Stimulated activated CD4-positive, alpha-beta T cell treated with anti-CD3 and anti-CD28 coated beads, Interleukin-4, amount 100 ng/mL, for 1 hour (primary cell): ENCODE measurements at regions not wholly inside any gene's neighbourhood (a gene's known extent, or its start where the extent isn't known, plus 50 kb on each side); places are given as distances from the start of the nearest gene placed in this dataset.
"Not testable (repeated sequence)": the region's sequence is repeated elsewhere in the genome, so short reads cannot be mapped to it uniquely, and the experiment has no call there.

Source experiments
- DNase-seq: peaks from one replicate; pipeline ENCODE4 v3.0.0-alpha.2; 2020

- DNase-seq = no peak
Observed at GRCh38 chr7:51878865-51879264, 562.3 kb upstream of the COBL start.

GRCh38 chr7:51869452-51869851, 552.8 kb upstream of the COBL start:
- no peak for DNase-seq

DNA sequence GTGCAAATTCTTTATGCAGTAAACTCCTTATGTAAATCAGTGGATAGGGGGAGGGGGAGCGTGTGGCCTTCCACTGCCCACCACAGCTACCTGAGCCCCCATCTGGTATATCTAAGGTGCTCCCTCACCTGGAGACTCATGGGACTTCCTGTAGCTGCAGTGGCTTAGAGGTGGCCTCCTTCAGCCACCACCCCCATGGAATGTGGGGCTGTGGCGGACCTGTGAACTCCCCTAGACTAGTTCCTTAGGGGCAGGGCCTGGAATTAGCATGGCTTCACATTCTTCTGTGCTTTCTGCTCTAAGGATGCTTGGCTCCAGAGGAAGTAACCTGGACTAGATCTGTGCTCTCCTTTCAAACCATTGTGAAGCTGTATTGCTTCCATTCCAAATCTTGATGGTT, 550.5 kb upstream of the COBL start:
- DNase-seq = no peak

DNA sequence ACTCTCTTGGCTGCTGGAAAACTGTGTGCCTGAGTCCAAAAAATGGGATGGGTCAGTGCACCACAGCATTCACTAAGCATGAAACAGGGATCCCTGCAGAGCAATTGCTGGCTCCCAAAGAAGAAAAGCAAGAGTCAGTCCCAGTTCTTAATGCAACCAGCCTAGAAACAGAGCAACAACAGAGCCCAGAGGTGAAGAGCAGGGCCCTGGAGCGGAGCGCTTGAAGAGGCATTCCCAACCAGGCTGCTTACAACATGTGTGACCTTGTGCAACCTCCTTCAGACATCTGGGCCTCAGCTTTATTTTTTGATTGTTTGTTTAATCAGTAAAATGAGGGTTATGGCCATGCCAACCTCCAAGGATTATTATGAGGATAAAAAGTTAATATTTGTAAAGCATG, 543.7 kb upstream of the COBL start:
- DNase-seq = no peak

DNA sequence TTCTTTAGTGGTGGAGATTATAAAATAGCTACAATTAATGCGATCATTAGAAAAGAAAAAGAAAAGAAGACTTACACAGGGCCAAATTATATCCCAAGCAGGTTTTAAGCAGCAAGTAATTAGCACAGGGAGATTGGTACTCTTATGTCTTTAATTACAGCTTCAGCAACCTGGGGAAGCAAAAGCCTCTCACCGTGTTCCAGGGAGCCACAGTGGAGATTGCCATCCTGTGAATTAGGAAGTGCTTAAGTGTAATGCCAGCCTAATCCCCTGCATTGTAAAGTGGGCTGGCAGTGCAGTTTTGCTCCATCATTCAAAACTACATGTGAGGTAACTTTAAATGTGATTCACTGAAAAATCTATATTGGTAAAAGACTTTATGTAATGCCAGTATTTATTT, 533.5 kb upstream of the COBL start:
- no peak for DNase-seq

DNA sequence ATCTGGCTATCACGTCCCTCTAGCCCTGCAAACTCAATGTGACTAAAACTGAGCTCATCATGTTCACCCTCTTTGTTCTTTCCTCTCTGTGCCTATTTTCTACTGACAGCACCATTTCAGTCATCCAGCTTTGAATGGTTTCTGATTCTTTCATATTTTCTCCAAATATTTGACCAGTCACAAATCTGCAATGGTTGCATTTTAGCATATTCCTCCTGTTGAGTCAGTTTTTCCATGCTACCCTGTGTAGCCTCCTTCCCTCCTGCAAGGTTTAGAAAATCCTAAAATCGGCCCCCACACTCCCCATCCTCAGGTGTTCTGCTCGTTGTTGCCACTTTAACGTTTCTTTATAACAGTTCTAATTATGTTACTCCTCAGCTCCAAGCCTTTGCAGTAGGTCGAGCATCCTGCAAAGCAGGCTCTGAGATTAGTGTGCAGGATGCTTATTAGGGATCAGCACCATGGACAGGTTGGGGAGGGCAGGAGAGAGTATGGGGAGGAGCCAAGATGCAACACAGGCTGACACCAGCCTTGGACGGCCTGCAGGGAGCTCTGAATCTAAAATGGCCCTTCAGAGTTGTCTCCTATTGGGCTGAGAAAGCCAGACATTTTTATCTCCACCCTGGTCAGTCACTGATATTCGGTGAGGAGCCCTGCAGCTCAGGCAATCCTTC, 531.0 kb upstream of the COBL start:
- DNase-seq = no peak

DNA sequence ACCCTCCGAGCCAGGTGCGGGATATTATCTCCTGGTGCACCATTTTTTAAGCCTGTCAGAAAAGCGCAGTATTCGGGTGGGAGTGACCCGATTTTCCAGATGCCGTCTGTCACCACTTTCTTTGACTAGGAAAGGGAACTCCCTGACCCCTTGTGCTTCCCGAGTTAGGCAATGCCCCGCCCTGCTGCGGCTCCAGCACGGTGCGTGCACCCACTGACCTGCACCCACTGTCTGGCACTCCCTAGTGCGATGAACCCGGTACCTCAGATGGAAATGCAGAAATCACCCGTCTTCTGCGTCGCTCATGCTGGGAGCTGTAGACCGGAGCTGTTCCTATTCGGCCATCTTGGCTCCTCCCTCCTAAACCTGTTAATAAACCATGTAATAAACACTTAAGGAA, 522.5 kb upstream of the COBL start:
- DNase-seq = not testable (repeated sequence)

GRCh38 chr7:51827631-51828030, 511.0 kb upstream of the COBL start:
- no peak for DNase-seq

DNA sequence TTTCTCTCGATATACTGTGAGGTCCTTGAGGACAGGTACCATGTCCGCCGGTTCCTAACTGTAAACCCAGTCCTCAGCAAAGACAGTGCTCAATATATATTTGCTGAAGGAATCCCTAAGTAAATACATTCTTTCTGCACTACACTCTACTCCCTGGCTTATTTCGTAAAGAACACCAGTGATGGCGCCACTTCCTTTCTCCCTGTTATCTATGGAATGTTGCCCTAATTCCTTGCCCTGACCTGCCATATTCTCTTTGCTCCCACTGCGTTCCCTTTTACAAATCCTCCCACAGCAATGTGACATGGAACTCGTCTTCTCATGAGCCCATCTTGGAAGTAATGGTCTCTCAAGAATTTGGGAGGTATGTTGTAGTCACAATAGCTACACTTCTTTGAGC, 507.4 kb upstream of the COBL start:
- DNase-seq = no peak

GRCh38 chr7:51823437-51823836, 506.8 kb upstream of the COBL start:
- DNase-seq = no peak

GRCh38 chr7:51817694-51818225, 501.2 kb upstream of the COBL start:
- no peak for DNase-seq

- not testable (repeated sequence) for DNase-seq
Observed at GRCh38 chr7:51805783-51806431, 489.3 kb upstream of the COBL start.

GRCh38 chr7:51802718-51803117, 486.1 kb upstream of the COBL start:
- no peak for DNase-seq

DNA sequence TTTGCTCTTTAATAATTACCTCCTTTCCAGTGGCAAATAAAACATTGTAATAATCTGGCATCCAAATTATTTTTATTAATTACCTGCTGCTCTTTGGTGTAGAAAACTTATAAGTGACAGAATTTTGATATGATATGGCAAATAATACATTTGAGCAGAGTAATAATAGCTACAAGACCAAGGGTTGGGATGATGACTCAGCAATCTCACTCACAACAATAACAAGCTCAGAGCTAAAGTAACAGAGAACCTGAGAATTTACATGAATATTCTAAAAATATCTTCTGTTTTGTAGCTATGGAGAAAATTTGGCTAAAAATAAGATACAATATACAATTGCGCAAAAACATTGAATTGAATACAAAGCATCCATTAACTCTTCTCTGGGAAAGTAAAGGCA, 480.8 kb upstream of the COBL start:
- DNase-seq = no peak

DNA sequence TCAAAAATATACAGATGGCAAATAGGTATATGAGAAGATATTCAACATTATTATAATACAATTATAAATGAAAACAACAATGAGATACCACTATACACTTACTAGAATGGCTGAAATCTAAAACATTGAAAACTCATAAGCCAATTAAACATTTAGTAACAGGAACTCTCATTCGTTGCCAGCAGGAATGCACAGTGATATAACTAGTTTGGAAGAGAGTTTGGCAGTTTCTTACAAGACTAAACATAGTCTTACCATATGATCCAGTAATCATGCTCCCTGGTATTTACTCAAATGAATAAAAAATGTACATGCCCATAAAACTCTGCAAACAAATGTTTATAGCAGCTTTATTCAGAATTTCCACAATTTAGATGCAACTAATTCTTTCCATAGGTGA, 476.2 kb upstream of the COBL start:
- DNase-seq = no peak

DNA sequence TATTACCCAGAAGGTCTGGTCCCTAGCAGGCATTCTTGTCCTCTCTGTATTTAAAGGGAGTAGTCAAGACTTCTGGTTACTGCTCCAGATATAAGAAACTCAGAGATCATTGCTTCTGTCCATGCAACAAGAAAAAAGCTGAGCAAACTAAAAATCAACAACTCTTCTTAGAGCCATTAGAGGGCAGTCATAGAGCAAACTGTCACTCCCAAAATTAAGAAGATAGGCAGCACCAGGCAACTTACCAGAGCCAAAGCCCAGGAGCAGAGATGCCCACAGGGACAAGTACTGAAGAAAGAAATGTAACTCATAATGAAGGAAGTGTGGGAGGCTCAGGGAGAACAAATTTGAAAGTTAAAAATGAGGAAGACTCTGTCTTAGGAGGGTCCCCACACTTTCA, 472.9 kb upstream of the COBL start:
- DNase-seq = no peak

DNA sequence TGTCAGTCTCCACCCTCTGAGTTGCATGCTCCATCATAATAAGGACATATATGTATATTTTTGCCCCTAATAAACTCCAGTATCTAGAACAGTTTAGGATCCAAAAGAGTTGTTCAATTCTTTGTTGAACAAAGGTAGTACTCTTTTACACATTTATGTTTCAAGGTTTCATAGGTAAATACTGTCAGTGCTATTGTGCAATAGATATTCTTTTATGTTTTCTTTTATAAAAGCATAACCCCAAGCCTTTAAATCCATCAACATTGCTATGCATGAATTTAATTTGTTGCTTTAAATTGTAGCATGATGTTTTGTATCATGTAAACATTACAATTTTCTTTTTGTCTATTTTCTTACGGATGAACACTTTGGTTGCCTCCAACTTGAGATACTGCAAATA, 469.7 kb upstream of the COBL start:
- no peak for DNase-seq

DNA sequence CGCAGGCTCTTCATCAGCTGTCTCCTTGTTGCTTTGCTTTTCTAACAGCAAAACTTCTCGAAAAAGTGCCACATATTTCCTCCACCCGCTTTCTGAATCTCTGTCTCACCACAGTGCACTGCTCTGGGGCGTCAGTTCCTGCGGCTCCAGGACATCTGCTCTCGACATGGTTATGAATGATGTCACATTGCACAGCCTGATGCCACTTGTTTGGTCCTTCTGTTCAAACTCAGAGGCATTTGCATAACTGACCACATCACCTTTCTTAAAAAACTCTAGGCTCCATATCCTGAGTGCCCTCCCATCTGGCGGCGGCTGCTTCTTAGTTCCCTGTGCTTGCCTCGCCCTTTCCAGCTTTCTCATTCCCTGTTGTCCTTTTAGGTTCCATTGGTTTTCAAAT, 469.3 kb upstream of the COBL start:
- DNase-seq = no peak

DNA sequence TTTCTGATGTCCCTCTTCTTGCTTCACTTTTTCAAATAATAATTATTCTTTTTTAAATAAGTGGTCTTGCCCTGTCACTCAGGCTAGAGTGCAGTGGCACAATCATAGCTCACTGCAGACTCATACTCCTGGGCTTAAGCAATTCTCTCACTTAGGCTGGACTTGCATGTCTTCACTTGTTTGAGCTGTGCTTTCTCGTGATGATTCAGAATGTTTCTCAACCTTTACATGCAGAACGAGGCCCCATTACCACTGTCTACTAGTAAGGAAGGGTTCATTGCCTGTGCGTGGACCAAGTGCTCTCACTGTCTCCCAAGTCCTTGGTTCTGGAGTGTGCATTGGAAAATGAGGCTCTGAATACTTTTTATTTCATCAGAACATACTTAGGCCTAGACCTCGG, 468.6 kb upstream of the COBL start:
- no peak for DNase-seq

DNA sequence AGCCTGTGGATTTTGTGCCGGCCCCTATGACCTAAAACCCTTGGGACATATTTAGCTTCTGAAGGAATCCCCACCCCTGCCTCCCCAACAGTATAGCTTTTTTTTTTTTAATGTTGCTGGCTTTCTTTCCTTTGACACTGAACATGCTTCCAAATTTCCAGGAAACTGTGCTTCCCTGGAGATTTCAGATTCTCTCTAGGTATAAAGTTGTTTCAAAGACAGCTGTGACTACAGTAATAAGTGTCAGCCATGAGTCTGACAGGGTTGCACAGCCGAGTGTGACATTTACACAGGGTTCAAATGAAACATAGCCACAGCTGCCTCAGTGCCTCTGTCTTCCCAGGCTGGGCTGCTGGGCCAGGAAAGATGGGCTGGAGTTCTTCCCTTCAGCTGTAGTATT, 466.6 kb upstream of the COBL start:
- DNase-seq = no peak

DNA sequence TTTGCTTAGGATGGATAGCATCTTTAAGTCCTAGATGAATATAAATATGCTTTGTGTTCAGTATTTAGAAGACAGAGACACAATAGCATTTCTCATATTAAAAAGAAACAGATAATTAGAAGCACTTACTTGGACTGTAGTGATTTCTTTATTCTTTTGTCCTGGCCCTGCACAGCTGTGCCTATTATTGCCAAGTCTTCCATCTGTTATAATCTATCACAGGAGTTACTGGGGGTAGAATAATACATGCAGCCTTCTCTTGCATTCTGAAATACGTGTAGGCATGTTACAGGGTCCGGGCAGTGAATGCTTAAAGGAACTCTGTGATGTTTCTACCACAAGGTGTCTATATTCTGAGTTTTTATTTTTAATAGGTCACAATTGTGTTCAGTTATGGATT, 461.5 kb upstream of the COBL start:
- no peak for DNase-seq

DNA sequence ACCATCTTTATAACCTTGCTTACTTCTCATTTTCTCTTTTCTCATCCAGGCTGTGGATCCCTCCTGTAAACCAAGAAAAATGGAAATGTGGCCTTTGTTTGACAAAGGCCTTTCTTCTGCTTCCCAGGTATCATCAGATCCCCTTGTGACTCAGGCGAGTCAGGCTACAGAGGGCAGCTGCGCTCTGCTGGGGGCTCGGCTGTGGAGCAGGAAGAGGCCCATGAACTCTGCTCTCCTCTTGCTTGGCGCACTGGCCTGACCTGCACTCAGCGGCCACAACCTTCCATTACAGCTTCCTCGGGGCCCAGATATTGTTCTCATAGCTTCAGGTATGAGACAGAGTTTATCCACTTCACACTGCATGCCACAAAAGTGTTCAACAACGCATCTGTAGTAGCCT, 457.6 kb upstream of the COBL start:
- DNase-seq = no peak

DNA sequence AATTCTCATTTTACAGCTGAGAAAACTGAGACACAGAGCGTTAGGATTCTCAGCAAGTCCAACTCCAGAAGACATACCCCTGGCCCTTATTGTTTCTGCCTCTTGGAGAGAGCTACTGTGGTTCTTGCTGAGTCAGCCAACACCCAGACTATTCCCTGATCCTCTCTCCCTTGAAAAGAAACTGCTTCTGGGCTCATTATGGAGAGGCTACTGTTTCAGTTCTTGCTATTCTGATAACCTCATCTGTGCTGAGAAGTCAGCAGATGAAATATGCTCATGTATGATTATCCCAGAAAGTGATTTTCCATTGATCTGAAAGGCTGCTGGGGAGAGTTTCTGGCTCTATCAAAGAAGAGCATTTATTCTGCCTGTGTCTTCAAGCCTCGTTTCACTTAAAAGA, 455.6 kb upstream of the COBL start:
- no peak for DNase-seq

DNA sequence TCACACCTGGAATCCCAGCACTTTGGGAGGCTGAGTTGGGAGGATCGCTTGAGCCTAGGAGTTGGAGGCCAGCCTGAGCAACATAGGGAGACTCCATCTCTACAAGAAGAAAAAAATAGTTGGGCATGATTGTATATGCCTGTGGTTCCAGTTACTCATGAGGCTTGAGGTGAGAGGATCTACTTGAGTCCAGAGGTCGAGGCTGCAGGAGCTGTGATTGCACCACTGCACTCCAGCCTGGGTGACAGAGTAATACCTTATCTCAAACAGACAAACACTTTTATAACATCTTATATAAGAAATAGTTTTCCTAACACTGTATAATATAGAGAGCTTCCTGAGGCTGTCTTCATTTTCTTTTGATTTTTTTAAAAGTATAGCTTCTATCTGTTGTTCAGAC, 448.4 kb upstream of the COBL start:
- DNase-seq = no peak

GRCh38 chr7:51759985-51760384, 443.4 kb upstream of the COBL start:
- no peak for DNase-seq
